Osteoblast (primary cell): ENCODE measurements at regions not wholly inside any gene's neighbourhood (a gene's known extent, or its start where the extent isn't known, plus 50 kb on each side); places are given as distances from the start of the nearest gene placed in this dataset.
"Not testable (repeated sequence)": the region's sequence is repeated elsewhere in the genome, so short reads cannot be mapped to it uniquely, and the experiment has no call there.

Source experiments
- DNase-seq: peaks from one replicate; pipeline ENCODE4 v3.0.0; 2011; ENCODE audit warnings: low spot score, mixed read lengths; ENCODE audit not compliant: insufficient read length; ENCODE audit errors: missing footprints
- H2AFZ ChIP-seq: 2 replicates; pipeline ENCODE4 v1.6.0; 2011; ENCODE audit warnings: mild to moderate bottlenecking, low read length
- H3K27ac ChIP-seq: 2 replicates; pipeline ENCODE4 v1.5.1; 2011; ENCODE audit warnings: mild to moderate bottlenecking, low read depth, low read length, moderate library complexity
- H3K27me3 ChIP-seq: 2 replicates; pipeline ENCODE4 v1.6.0; 2012; ENCODE audit warnings: mild to moderate bottlenecking, control low read depth, inconsistent platforms, low read length, moderate library complexity; ENCODE audit not compliant: insufficient read depth
- H3K36me3 ChIP-seq: 2 replicates; pipeline ENCODE4 v1.5.1; 2011; ENCODE audit warnings: mild to moderate bottlenecking, low read length, control low read depth, moderate library complexity; ENCODE audit not compliant: insufficient read depth
- H3K4me1 ChIP-seq: 2 replicates; pipeline ENCODE4 v1.5.1; 2011; ENCODE audit warnings: mild to moderate bottlenecking, low read length, control low read depth, moderate library complexity; ENCODE audit not compliant: insufficient read depth
- H3K4me2 ChIP-seq: 2 replicates; pipeline ENCODE4 v1.6.0; 2011; ENCODE audit warnings: mild to moderate bottlenecking, low read length; ENCODE audit not compliant: insufficient read depth
- H3K4me3 ChIP-seq: fragments of 200-600 bp; sonication (generic); 3 replicates; pipeline ENCODE4 v1.5.1; 2012; ENCODE audit warnings: mild to moderate bottlenecking, low read length, inconsistent platforms; ENCODE audit not compliant: insufficient read depth
- H3K79me2 ChIP-seq: 2 replicates; pipeline ENCODE4 v1.6.0; 2012; ENCODE audit warnings: mild to moderate bottlenecking, low read length, control low read depth, inconsistent platforms; ENCODE audit not compliant: insufficient read depth
- H3K9me3 ChIP-seq: 2 replicates; pipeline ENCODE4 v1.5.1; 2011; ENCODE audit warnings: low read depth, low read length, control low read depth
- H4K20me1 ChIP-seq: 2 replicates; pipeline ENCODE4 v1.6.0; 2012; ENCODE audit warnings: mild to moderate bottlenecking, low read length, control low read depth; ENCODE audit not compliant: insufficient read depth
- TF ChIP-seq, protein P1 (sequence below): IDR thresholded peaks from 2 replicates; pipeline ENCODE4 v1.5.1; 2011; ENCODE audit warnings: mild to moderate bottlenecking, low read depth, low read length, moderate library complexity; ENCODE audit errors: extremely low read depth

DNA sequence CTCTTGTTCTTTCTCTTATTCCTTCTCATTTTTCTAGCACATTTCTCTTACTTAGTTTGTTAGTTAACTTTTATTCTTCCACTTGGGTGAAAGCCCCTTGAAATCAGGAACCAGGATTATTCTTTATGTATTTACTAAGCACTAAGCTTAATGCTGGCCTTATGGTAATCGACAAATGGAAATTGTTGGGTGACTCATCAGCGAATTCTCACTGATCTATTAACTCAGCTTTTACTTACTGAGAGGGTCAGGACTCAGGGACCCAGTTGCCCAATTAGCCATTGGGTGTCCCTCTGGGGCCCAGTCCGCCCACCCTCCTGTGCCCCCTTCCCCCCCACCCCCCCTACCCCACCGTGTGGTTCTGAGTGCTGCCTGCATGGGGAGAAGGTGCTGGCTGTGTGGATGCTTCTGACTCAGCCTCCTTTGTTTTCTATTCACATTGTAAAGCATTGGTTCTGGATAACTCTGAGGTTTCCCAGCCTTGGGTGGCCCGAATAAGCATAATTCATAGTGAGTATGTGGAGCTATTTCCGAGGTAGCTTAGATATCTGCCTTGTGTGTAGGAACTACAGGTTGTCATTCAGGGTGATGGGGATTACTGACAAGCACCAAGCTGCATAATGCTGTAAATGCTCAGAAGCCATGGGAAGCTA is 240.9 kb downstream of the FGF9 start:
- no peaks in the 10 kb centered on the region for H3K9me3 ChIP-seq
- H3K4me2 ChIP-seq, result no peak overlapping the region

DNA sequence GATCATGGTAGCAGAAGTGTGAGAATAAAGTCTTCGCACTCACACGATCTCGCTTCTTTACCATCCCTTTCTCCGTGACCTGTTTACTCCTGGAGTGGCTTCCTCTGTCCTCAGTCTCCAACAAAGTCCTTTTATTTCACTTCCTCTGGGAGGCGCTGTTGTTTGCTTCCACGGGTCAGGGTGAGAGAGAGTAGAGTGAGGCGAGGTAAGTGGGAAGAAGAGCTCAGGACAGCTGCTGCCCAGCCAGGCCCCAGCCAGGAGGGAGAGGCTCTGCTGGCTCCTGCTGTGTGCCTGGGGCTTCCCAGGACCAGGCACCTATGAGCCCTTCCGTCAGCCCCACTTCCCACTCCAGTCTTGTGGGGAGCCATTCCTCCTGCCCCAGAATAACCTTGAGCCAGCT is 242.1 kb downstream of the FGF9 start:
- H3K9me3 ChIP-seq, result peaks cover 2% of the 10 kb centered on the region
- H4K20me1 ChIP-seq, result no peaks in the 10 kb centered on the region
- H3K79me2 ChIP-seq, result no peaks in the 10 kb centered on the region
- TF ChIP-seq, protein P1, sequence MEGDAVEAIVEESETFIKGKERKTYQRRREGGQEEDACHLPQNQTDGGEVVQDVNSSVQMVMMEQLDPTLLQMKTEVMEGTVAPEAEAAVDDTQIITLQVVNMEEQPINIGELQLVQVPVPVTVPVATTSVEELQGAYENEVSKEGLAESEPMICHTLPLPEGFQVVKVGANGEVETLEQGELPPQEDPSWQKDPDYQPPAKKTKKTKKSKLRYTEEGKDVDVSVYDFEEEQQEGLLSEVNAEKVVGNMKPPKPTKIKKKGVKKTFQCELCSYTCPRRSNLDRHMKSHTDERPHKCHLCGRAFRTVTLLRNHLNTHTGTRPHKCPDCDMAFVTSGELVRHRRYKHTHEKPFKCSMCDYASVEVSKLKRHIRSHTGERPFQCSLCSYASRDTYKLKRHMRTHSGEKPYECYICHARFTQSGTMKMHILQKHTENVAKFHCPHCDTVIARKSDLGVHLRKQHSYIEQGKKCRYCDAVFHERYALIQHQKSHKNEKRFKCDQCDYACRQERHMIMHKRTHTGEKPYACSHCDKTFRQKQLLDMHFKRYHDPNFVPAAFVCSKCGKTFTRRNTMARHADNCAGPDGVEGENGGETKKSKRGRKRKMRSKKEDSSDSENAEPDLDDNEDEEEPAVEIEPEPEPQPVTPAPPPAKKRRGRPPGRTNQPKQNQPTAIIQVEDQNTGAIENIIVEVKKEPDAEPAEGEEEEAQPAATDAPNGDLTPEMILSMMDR, result no peak
- H3K27me3 ChIP-seq, result no peaks in the 10 kb centered on the region
- H3K36me3 ChIP-seq, result no peaks in the 10 kb centered on the region
- no peak overlapping the region for H2AFZ ChIP-seq
- H3K4me2 ChIP-seq, result no peak overlapping the region
- no peak overlapping the region for H3K27ac ChIP-seq
- DNase-seq, result no peak
- H3K4me3 ChIP-seq, result no peak overlapping the region
- H3K4me1 ChIP-seq, result no peaks in the 10 kb centered on the region

More for the DNA sequence above, 240.9 kb downstream of the FGF9 start:
- no peak overlapping the region for H2AFZ ChIP-seq
- DNase-seq, result no peak
- no peaks in the 10 kb centered on the region for H3K79me2 ChIP-seq
- H4K20me1 ChIP-seq, result no peaks in the 10 kb centered on the region
- no peaks in the 10 kb centered on the region for H3K36me3 ChIP-seq
- H3K4me1 ChIP-seq, result no peaks in the 10 kb centered on the region
- H3K27ac ChIP-seq, result no peak overlapping the region
- H3K4me3 ChIP-seq, result no peak overlapping the region
- TF ChIP-seq, protein P1, result no peak
- no peaks in the 10 kb centered on the region for H3K27me3 ChIP-seq

GRCh38 chr13:21917086-21918015 is 246.5 kb downstream of the FGF9 start:
- no peaks in the 10 kb centered on the region for H4K20me1 ChIP-seq
- H3K36me3 ChIP-seq, result no peaks in the 10 kb centered on the region
- no peak overlapping the region for H3K4me3 ChIP-seq
- no peak overlapping the region for H2AFZ ChIP-seq
- no peak for DNase-seq
- no peaks in the 10 kb centered on the region for H3K4me1 ChIP-seq
- H3K27me3 ChIP-seq, result no peaks in the 10 kb centered on the region
- H3K27ac ChIP-seq, result no peak overlapping the region
- TF ChIP-seq, protein P1, result no peak
- no peaks in the 10 kb centered on the region for H3K79me2 ChIP-seq
- H3K9me3 ChIP-seq, result peaks cover 2% of the 10 kb centered on the region
- H3K4me2 ChIP-seq, result no peak overlapping the region

- H3K9me3 ChIP-seq, H3K36me3 ChIP-seq, H3K27me3 ChIP-seq, DNase-seq, H4K20me1 ChIP-seq, H2AFZ ChIP-seq, H3K4me1 ChIP-seq, H3K4me2 ChIP-seq, H3K27ac ChIP-seq, H3K79me2 ChIP-seq, H3K4me3 ChIP-seq: not testable (repeated sequence)
Measured at GRCh38 chr13:21920802-21921201, 249.9 kb downstream of the FGF9 start.
